OCI-LY7 (cell line): ENCODE measurements at regions not wholly inside any gene's neighbourhood (a gene's known extent, or its start where the extent isn't known, plus 50 kb on each side); places are given as distances from the start of the nearest gene placed in this dataset.

Experiments used
- EZH2phosphoT487 ChIP-seq: fragments of 200-600 bp; sonication (generic); IDR thresholded peaks from 2 replicates; pipeline ENCODE4 v1.6.1; 2018; ENCODE audit warnings: low read depth, borderline replicate concordance, mild to moderate bottlenecking, mixed run types, antibody characterized with exemption, low read length, moderate library complexity, mixed read lengths
- TF ChIP-seq, protein P1 (sequence below): fragments of 200-600 bp; sonication (generic); conservative IDR thresholded peaks from 2 replicates; pipeline ENCODE4 v1.5.1; 2014; ENCODE audit warnings: mild to moderate bottlenecking, antibody characterized with exemption, low read length, moderate library complexity, mixed read lengths

DNA sequence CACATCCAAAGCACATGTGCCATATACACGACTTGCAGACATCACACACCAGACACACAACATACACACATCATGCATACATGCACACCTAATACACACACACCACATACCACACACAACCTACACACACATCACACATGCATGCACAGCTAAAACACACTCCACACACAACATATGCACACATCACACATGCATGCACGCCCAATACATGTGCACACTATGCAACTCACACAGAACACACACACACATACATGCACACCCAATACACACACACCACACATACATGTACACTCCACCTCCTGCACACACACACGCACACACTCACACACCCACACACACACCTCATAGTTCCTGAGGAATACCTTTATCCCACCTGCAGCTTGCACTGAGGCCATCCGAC lies 436.0 kb downstream of the MIAT start:
- TF ChIP-seq, protein P1, sequence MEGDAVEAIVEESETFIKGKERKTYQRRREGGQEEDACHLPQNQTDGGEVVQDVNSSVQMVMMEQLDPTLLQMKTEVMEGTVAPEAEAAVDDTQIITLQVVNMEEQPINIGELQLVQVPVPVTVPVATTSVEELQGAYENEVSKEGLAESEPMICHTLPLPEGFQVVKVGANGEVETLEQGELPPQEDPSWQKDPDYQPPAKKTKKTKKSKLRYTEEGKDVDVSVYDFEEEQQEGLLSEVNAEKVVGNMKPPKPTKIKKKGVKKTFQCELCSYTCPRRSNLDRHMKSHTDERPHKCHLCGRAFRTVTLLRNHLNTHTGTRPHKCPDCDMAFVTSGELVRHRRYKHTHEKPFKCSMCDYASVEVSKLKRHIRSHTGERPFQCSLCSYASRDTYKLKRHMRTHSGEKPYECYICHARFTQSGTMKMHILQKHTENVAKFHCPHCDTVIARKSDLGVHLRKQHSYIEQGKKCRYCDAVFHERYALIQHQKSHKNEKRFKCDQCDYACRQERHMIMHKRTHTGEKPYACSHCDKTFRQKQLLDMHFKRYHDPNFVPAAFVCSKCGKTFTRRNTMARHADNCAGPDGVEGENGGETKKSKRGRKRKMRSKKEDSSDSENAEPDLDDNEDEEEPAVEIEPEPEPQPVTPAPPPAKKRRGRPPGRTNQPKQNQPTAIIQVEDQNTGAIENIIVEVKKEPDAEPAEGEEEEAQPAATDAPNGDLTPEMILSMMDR, result no peak
- no peak for TF ChIP-seq EZH2phosphoT487
